ENCODE measurements at regions not wholly inside any gene's neighbourhood (a gene's known extent, or its start where the extent isn't known, plus 50 kb on each side); places are given as distances from the start of the nearest gene placed in this dataset.

DNA sequence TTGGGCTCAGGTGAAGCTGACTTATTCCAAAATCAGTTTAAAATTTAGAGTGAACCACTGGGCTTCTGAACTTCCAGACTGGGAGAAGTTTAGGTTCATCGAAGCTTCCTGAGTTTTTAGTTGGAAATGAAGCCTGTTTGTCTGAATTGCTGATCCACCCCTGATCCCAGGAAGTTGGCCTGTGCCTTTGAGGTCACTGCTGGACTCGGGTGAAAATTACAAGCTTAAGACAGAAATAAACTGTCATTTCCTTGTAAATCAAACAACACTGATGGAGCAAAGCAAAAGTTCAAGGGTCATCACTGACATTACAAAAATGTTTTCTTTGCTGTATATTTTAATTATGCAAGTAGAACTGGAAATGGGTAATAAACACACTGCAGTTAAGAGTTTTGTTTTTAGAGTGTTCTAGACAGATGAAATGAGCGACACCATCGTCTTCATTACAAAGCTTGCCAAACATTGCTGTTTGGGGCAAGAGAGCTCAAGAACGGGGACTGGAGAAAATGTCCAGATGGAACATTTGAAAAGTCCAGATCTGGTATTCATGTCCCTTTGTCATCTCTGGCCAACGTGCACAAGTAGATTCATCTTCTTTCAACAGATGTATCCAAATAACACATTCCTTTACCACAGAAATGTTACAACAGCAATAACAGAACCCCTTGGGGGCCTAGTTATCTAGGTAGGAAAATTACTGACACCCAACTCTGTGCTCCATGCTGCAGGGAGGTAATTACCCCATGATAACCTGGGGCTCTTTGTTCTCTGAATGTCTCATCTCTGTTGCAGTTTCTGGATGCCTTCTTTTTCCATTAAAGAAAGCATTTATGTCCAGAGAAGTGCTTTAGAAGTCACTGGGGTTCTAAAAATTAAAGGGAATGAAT lies 142.4 kb upstream of the ERCC6L2 start (continued):
- TF ChIP-seq ATF2 (CRISPR knock-in tag; IDR thresholded peaks at IDR 0.05; ENCODE audit: borderline replicate concordance, low read depth), result no peak
- TF ChIP-seq PRDM15 (CRISPR knock-in tag; IDR thresholded peaks at IDR 0.05), result no peak
- no peak for TF ChIP-seq STAT6 (CRISPR knock-in tag; conservative IDR thresholded peaks at IDR 0.05; ENCODE audit: low read depth)
- no peak for TF ChIP-seq FOXJ3 (CRISPR knock-in tag; IDR thresholded peaks at IDR 0.05; ENCODE audit: borderline replicate concordance)
- no peak for TF ChIP-seq ZNF396 (CRISPR knock-in tag; IDR thresholded peaks at IDR 0.05; ENCODE audit: borderline replicate concordance)
- TF ChIP-seq, protein P1, sequence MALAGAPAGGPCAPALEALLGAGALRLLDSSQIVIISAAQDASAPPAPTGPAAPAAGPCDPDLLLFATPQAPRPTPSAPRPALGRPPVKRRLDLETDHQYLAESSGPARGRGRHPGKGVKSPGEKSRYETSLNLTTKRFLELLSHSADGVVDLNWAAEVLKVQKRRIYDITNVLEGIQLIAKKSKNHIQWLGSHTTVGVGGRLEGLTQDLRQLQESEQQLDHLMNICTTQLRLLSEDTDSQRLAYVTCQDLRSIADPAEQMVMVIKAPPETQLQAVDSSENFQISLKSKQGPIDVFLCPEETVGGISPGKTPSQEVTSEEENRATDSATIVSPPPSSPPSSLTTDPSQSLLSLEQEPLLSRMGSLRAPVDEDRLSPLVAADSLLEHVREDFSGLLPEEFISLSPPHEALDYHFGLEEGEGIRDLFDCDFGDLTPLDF (CRISPR knock-in tag; IDR thresholded peaks at IDR 0.05), result no peak
- TF ChIP-seq, protein P2, sequence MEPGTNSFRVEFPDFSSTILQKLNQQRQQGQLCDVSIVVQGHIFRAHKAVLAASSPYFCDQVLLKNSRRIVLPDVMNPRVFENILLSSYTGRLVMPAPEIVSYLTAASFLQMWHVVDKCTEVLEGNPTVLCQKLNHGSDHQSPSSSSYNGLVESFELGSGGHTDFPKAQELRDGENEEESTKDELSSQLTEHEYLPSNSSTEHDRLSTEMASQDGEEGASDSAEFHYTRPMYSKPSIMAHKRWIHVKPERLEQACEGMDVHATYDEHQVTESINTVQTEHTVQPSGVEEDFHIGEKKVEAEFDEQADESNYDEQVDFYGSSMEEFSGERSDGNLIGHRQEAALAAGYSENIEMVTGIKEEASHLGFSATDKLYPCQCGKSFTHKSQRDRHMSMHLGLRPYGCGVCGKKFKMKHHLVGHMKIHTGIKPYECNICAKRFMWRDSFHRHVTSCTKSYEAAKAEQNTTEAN (CRISPR knock-in tag; IDR thresholded peaks at IDR 0.05), result no peak
- no peak for TF ChIP-seq NFATC4 (CRISPR knock-in tag; IDR thresholded peaks at IDR 0.05)
- TF ChIP-seq FOXP1 (CRISPR knock-in tag; IDR thresholded peaks at IDR 0.05; ENCODE audit: borderline replicate concordance), result no peak

DNA sequence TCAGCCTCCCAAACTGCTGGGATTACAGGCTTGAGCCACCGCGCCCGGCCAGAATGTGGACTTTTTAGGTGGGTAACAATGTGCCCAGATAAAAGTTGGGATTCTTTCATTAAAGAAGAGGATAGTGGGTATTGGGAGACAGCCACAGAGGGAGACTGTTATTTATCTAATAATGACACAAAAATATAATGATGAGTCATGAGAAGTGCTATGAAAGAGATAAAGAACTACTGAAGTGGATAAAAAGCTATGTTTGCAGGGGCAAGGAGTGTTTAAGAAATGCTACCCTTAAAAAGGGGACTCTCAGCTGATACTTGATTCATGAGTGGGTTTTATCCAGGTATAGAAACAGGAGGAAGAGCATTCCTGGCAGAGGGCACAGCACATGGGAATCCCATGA lies 143.6 kb upstream of the ERCC6L2 start:
- no peak for ATAC-seq
- no peak overlapping the region for H3K27ac Mint-ChIP-seq
- no peaks in the 10 kb centered on the region for H3K36me3 Mint-ChIP-seq
- H3K9me3 Mint-ChIP-seq, result peaks cover 11% of the 10 kb centered on the region
- H3K4me3 Mint-ChIP-seq, result no peak overlapping the region
- H3K27me3 Mint-ChIP-seq (ENCODE audit: low read depth), result no peaks in the 10 kb centered on the region
- DNase-seq (ENCODE audit: low spot score), result no peak
- ChIA-PET CTCF (no interaction called here), POLR2A (no interaction called here)
- H3K4me1 Mint-ChIP-seq, result peaks cover 2% of the 10 kb centered on the region; the same call in 1 of the 2 replicates
- TF ChIP-seq E2F5 (CRISPR knock-in tag; IDR thresholded peaks at IDR 0.05) (no peak), ZNF396 (CRISPR knock-in tag; IDR thresholded peaks at IDR 0.05; ENCODE audit: borderline replicate concordance) (no peak), EMX1 (CRISPR knock-in tag; IDR thresholded peaks at IDR 0.05) (no peak), ZSCAN18 (CRISPR knock-in tag; IDR thresholded peaks at IDR 0.05) (no peak), ZNF232 (CRISPR knock-in tag; IDR thresholded peaks at IDR 0.05) (no peak), ZNF263 (CRISPR knock-in tag; IDR thresholded peaks at IDR 0.05; ENCODE audit: low read depth) (no peak)
- TF ChIP-seq, protein P3, sequence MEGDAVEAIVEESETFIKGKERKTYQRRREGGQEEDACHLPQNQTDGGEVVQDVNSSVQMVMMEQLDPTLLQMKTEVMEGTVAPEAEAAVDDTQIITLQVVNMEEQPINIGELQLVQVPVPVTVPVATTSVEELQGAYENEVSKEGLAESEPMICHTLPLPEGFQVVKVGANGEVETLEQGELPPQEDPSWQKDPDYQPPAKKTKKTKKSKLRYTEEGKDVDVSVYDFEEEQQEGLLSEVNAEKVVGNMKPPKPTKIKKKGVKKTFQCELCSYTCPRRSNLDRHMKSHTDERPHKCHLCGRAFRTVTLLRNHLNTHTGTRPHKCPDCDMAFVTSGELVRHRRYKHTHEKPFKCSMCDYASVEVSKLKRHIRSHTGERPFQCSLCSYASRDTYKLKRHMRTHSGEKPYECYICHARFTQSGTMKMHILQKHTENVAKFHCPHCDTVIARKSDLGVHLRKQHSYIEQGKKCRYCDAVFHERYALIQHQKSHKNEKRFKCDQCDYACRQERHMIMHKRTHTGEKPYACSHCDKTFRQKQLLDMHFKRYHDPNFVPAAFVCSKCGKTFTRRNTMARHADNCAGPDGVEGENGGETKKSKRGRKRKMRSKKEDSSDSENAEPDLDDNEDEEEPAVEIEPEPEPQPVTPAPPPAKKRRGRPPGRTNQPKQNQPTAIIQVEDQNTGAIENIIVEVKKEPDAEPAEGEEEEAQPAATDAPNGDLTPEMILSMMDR (IDR thresholded peaks at IDR 0.05), result no peak
- TF ChIP-seq, protein P4, sequence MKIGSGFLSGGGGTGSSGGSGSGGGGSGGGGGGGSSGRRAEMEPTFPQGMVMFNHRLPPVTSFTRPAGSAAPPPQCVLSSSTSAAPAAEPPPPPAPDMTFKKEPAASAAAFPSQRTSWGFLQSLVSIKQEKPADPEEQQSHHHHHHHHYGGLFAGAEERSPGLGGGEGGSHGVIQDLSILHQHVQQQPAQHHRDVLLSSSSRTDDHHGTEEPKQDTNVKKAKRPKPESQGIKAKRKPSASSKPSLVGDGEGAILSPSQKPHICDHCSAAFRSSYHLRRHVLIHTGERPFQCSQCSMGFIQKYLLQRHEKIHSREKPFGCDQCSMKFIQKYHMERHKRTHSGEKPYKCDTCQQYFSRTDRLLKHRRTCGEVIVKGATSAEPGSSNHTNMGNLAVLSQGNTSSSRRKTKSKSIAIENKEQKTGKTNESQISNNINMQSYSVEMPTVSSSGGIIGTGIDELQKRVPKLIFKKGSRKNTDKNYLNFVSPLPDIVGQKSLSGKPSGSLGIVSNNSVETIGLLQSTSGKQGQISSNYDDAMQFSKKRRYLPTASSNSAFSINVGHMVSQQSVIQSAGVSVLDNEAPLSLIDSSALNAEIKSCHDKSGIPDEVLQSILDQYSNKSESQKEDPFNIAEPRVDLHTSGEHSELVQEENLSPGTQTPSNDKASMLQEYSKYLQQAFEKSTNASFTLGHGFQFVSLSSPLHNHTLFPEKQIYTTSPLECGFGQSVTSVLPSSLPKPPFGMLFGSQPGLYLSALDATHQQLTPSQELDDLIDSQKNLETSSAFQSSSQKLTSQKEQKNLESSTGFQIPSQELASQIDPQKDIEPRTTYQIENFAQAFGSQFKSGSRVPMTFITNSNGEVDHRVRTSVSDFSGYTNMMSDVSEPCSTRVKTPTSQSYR (CRISPR knock-in tag; IDR thresholded peaks at IDR 0.05), result no peak

All from WTC11 (cell line).